B cell (primary cell): ENCODE measurements at regions not wholly inside any gene's neighbourhood (a gene's known extent, or its start where the extent isn't known, plus 50 kb on each side); places are given as distances from the start of the nearest gene placed in this dataset.

ENCODE experiments used
- CTCF ChIP-seq: fragments of 200-600 bp; IDR thresholded peaks from one replicate; pipeline ENCODE4 v1.8.0; 2022; ENCODE audit warnings: antibody characterized with exemption, mild to moderate bottlenecking
- EZH2 ChIP-seq: IDR thresholded peaks from 2 replicates; pipeline ENCODE4 v1.6.1; 2012; ENCODE audit warnings: borderline replicate concordance, low read depth, mild to moderate bottlenecking, moderate library complexity, low read length; ENCODE audit not compliant: insufficient read depth, poor library complexity, severe bottlenecking

DNA sequence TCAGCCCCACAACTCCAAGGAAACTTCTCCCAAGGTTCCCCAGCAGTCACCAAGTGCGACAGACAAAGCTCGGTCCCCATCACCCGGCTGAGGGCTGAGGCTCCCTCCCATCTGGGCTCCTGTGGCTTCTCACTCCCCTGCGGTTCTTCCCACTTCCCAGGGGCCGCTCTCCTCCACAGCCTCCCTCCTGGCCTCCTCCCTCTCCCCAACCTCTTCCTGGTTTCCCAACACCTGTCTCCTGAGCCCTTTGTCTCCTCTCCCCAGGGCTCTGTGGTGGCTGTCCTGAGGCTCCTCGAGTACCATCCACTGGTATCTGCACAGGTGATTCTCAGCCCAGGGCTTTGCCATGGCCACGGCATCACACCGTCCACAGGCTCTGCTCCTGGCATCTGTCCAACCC lies 113.2 kb upstream of the NSMCE3 start:
- TF ChIP-seq CTCF = no peak
- no peak for TF ChIP-seq EZH2
